ENCODE measurements at regions not wholly inside any gene's neighbourhood (a gene's known extent, or its start where the extent isn't known, plus 50 kb on each side); places are given as distances from the start of the nearest gene placed in this dataset.

DNA sequence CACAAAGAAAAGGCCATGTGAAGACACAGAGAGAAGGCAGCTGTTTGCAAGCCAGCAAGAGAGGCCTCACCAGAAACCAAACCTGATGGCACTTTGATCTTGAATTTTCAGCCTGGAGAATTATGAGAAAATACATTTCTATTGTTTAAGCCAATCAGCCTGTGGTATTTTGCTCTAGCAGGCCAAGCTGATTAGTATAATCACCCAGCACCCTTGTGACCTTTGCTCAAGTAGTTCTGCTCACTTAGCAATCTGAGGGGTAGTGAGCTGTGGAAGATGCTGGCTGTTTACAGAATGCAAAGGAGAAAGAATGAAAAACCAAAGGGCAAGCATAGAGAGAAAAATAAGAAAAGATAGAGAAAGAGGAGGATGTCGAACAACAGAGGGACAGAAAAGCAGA lies 396.4 kb upstream of the BOD1L1 start (continued):
- TF ChIP-seq, protein P1, sequence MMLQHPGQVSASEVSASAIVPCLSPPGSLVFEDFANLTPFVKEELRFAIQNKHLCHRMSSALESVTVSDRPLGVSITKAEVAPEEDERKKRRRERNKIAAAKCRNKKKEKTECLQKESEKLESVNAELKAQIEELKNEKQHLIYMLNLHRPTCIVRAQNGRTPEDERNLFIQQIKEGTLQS (IDR thresholded peaks at IDR 0.05), result no peak
- TF ChIP-seq YY1 (IDR thresholded peaks at IDR 0.05), result no peak

DNA sequence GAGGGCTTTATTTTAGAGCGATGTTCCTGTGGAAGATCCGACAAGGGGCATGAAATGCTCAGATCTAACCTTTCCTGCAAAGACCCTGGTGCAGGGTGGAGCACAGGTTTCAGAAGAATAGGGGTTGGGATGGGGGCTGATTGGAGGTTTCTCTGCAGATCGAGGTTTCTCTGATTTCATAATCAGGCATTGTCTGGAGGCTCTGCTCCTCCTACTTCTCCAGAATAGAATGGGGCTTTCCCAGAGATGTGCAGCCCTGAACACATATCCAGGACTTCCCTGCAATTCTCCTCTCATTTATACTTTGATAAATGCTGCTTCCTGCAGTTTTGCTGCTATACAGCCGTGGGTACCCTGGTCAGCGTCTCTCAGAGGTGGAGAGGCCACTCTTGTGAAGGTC lies 397.6 kb upstream of the BOD1L1 start:
- Histone ChIP-seq H3K4me1 (ENCODE audit: control insufficient read depth in 4 of 4, insufficient read depth in 4 of 4, low read length in 3 of 4) (no peaks in the 10 kb centered on the region), H3K9me3 (ENCODE audit: control insufficient read depth in 4 of 4, low read length in 3 of 4) (no peaks in the 10 kb centered on the region)
- 78% methylated on average over 5 of the region's 5 CpGs for WGBS

More for the DNA sequence above, 397.6 kb upstream of the BOD1L1 start:
- no peak overlapping the region for H3K4me3 ChIP-seq (ENCODE audit: low read depth in 1 of 3, low read length in 3 of 3)
- no peak for DNase-seq (ENCODE audit: low spot score)
- no peaks in the 10 kb centered on the region for H3K27me3 ChIP-seq (ENCODE audit: control insufficient read depth in 4 of 4, insufficient read depth in 4 of 4, low read length in 3 of 4)
- H3K9ac ChIP-seq (ENCODE audit: low read depth in 1 of 2, low read length in 2 of 2), result no peak overlapping the region
- H3K27ac ChIP-seq (ENCODE audit: low read depth in 1 of 2, low read length in 2 of 2), result no peak overlapping the region
- no peak for TF ChIP-seq FOXA2 (IDR thresholded peaks at IDR 0.05)
- TF ChIP-seq, protein P2, sequence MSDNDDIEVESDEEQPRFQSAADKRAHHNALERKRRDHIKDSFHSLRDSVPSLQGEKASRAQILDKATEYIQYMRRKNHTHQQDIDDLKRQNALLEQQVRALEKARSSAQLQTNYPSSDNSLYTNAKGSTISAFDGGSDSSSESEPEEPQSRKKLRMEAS (IDR thresholded peaks at IDR 0.05), result no peak
- no peak for TF ChIP-seq FOXA1 (IDR thresholded peaks at IDR 0.05)
- TF ChIP-seq NR2F2 (IDR thresholded peaks at IDR 0.05), result no peak
- TF ChIP-seq JUND (IDR thresholded peaks at IDR 0.05), result no peak
- TF ChIP-seq EGR1 (IDR thresholded peaks at IDR 0.05; ENCODE audit: low read depth in 2 of 2), result no peak
- TF ChIP-seq, protein P3, sequence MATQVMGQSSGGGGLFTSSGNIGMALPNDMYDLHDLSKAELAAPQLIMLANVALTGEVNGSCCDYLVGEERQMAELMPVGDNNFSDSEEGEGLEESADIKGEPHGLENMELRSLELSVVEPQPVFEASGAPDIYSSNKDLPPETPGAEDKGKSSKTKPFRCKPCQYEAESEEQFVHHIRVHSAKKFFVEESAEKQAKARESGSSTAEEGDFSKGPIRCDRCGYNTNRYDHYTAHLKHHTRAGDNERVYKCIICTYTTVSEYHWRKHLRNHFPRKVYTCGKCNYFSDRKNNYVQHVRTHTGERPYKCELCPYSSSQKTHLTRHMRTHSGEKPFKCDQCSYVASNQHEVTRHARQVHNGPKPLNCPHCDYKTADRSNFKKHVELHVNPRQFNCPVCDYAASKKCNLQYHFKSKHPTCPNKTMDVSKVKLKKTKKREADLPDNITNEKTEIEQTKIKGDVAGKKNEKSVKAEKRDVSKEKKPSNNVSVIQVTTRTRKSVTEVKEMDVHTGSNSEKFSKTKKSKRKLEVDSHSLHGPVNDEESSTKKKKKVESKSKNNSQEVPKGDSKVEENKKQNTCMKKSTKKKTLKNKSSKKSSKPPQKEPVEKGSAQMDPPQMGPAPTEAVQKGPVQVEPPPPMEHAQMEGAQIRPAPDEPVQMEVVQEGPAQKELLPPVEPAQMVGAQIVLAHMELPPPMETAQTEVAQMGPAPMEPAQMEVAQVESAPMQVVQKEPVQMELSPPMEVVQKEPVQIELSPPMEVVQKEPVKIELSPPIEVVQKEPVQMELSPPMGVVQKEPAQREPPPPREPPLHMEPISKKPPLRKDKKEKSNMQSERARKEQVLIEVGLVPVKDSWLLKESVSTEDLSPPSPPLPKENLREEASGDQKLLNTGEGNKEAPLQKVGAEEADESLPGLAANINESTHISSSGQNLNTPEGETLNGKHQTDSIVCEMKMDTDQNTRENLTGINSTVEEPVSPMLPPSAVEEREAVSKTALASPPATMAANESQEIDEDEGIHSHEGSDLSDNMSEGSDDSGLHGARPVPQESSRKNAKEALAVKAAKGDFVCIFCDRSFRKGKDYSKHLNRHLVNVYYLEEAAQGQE (IDR thresholded peaks at IDR 0.05), result no peak
- no peak for TF ChIP-seq SP1 (IDR thresholded peaks at IDR 0.05)
- TF ChIP-seq HNF4A (conservative IDR thresholded peaks at IDR 0.05), result no peak
- no peak for TF ChIP-seq HNF4G (IDR thresholded peaks at IDR 0.05)
- no peak for TF ChIP-seq TAF1 (conservative IDR thresholded peaks at IDR 0.05)
- no peak for TF ChIP-seq RXRA (IDR thresholded peaks at IDR 0.05)
- TF ChIP-seq RAD21 (IDR thresholded peaks at IDR 0.05), result no peak
- no peak for TF ChIP-seq YY1 (IDR thresholded peaks at IDR 0.05)
- TF ChIP-seq, protein P4, sequence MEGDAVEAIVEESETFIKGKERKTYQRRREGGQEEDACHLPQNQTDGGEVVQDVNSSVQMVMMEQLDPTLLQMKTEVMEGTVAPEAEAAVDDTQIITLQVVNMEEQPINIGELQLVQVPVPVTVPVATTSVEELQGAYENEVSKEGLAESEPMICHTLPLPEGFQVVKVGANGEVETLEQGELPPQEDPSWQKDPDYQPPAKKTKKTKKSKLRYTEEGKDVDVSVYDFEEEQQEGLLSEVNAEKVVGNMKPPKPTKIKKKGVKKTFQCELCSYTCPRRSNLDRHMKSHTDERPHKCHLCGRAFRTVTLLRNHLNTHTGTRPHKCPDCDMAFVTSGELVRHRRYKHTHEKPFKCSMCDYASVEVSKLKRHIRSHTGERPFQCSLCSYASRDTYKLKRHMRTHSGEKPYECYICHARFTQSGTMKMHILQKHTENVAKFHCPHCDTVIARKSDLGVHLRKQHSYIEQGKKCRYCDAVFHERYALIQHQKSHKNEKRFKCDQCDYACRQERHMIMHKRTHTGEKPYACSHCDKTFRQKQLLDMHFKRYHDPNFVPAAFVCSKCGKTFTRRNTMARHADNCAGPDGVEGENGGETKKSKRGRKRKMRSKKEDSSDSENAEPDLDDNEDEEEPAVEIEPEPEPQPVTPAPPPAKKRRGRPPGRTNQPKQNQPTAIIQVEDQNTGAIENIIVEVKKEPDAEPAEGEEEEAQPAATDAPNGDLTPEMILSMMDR (IDR thresholded peaks at IDR 0.05; ENCODE audit: low read depth, low read length, missing input control), result no peak
- TF ChIP-seq, protein P5, sequence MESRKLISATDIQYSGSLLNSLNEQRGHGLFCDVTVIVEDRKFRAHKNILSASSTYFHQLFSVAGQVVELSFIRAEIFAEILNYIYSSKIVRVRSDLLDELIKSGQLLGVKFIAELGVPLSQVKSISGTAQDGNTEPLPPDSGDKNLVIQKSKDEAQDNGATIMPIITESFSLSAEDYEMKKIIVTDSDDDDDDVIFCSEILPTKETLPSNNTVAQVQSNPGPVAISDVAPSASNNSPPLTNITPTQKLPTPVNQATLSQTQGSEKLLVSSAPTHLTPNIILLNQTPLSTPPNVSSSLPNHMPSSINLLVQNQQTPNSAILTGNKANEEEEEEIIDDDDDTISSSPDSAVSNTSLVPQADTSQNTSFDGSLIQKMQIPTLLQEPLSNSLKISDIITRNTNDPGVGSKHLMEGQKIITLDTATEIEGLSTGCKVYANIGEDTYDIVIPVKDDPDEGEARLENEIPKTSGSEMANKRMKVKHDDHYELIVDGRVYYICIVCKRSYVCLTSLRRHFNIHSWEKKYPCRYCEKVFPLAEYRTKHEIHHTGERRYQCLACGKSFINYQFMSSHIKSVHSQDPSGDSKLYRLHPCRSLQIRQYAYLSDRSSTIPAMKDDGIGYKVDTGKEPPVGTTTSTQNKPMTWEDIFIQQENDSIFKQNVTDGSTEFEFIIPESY (IDR thresholded peaks at IDR 0.05), result no peak
- TF ChIP-seq, protein P1 (IDR thresholded peaks at IDR 0.05), result no peak
- no peak for TF ChIP-seq GABPA (IDR thresholded peaks at IDR 0.05 in 1 of 2, conservative IDR thresholded peaks at IDR 0.05 in 1 of 2)
- no peaks in the 10 kb centered on the region for H3K36me3 ChIP-seq (ENCODE audit: control insufficient read depth in 4 of 4, insufficient read depth in 3 of 4, low read depth in 1 of 4, low read length in 3 of 4)

All from liver (tissue), 8 donors.